Fibroblast of villous mesenchyme (primary cell): ENCODE measurements at regions not wholly inside any gene's neighbourhood (a gene's known extent, or its start where the extent isn't known, plus 50 kb on each side); places are given as distances from the start of the nearest gene placed in this dataset.
A peak's percentile ranks its signal among the peaks of the same experiment; 100 is the strongest.
"Not testable (repeated sequence)": the region's sequence is repeated elsewhere in the genome, so short reads cannot be mapped to it uniquely, and the experiment has no call there.

Experiments used
- DNase-seq: peaks from one replicate; pipeline ENCODE4 v3.0.0-alpha.2; 2010; ENCODE audit warnings: low read depth
- H3K4me3 ChIP-seq: 2 replicates; pipeline ENCODE4 v1.5.1; 2011; ENCODE audit warnings: low read depth, mild to moderate bottlenecking, low read length

- not testable (repeated sequence) for H3K4me3 ChIP-seq, DNase-seq
Observed at GRCh38 chr4:49270435-49270834, 284.4 kb downstream of the CWH43 start.

- DNase-seq: not testable (repeated sequence)
Observed at GRCh38 chr4:49270912-49271311, 284.8 kb downstream of the CWH43 start.

GRCh38 chr4:49285905-49286304 is 299.8 kb downstream of the CWH43 start:
- not testable (repeated sequence) for DNase-seq, H3K4me3 ChIP-seq

More at GRCh38 chr4:49270912-49271311, 284.8 kb downstream of the CWH43 start:
- not testable (repeated sequence) for H3K4me3 ChIP-seq

GRCh38 chr4:49286926-49287745 is 301.1 kb downstream of the CWH43 start:
- not testable (repeated sequence) for DNase-seq, H3K4me3 ChIP-seq

GRCh38 chr4:49287893-49288292 is 301.8 kb downstream of the CWH43 start:
- DNase-seq: peak; percentile 2

GRCh38 chr4:49288796-49289195 is 302.7 kb downstream of the CWH43 start:
- not testable (repeated sequence) for H3K4me3 ChIP-seq
- peak; percentile 1 for DNase-seq

More at GRCh38 chr4:49287893-49288292, 301.8 kb downstream of the CWH43 start:
- H3K4me3 ChIP-seq: not testable (repeated sequence)

- not testable (repeated sequence) for H3K4me3 ChIP-seq, DNase-seq
Observed at GRCh38 chr4:49314815-49315214, 328.7 kb downstream of the CWH43 start.

GRCh38 chr4:49320725-49321410 is 334.8 kb downstream of the CWH43 start:
- DNase-seq, H3K4me3 ChIP-seq: not testable (repeated sequence)

GRCh38 chr4:49321511-49322300 is 335.6 kb downstream of the CWH43 start:
- not testable (repeated sequence) for DNase-seq, H3K4me3 ChIP-seq

- DNase-seq, H3K4me3 ChIP-seq: not testable (repeated sequence)
Observed at GRCh38 chr4:49322610-49323572, 336.8 kb downstream of the CWH43 start.

GRCh38 chr4:49323573-49323940 is 337.5 kb downstream of the CWH43 start:
- not testable (repeated sequence) for H3K4me3 ChIP-seq, DNase-seq
